MM.1S (cell line): ENCODE measurements at regions not wholly inside any gene's neighbourhood (a gene's known extent, or its start where the extent isn't known, plus 50 kb on each side); places are given as distances from the start of the nearest gene placed in this dataset.

Experiments used
- CTCF ChIP-seq: fragments of 300-600 bp; sonication (generic); IDR thresholded peaks from 2 replicates; pipeline ENCODE4 v1.5.1; 2016; ENCODE audit warnings: antibody characterized with exemption, low read length, mixed read lengths
- EZH2 ChIP-seq: fragments of 300-600 bp; sonication (generic); optimal IDR thresholded peaks from 2 replicates; pipeline ENCODE3; 2017; ENCODE audit warnings: low read depth, mild to moderate bottlenecking, antibody characterized with exemption, low read length, mixed read lengths
- EZH2phosphoT487 ChIP-seq: fragments of 300-600 bp; sonication (generic); IDR thresholded peaks from 2 replicates; pipeline ENCODE4 v1.6.1; 2018; ENCODE audit warnings: antibody characterized with exemption, low read length

GRCh38 chr11:56916162-56916561 is 72.6 kb upstream of the OR5AK2 start:
- no peak for TF ChIP-seq EZH2
- TF ChIP-seq CTCF: no peak
- TF ChIP-seq EZH2phosphoT487: no peak
